ENCODE measurements at regions not wholly inside any gene's neighbourhood (a gene's known extent, or its start where the extent isn't known, plus 50 kb on each side); places are given as distances from the start of the nearest gene placed in this dataset.

DNA sequence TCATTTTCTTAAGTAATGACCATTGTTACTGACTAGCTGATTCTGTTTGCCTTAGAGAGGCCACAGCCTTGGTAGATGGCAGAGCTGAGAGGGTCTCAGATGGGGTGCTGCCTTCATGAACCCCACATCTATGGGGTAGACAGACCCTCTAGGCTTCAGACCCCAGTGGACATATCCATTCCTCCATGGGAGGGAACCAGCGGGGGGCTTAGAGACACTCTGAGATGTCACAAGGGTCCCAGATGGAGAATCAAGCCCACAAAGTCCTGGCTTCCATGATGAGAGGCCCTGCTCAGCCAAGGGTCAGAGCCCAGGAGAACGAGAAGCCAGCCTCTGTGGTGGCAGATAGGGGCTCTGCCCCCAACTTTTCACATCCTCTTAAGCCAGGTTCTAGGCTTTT, 408.6 kb downstream of the TCERG1L start:
- Histone ChIP-seq H3K9ac (ENCODE audit: low read length) (no peak overlapping the region), H3K27ac (ENCODE audit: low read length) (no peak overlapping the region), H3K27me3 (ENCODE audit: low read depth, low read length) (no peaks in the 10 kb centered on the region), H3K36me3 (replicated peaks; ENCODE audit: low read depth, low read length) (no peaks in the 10 kb centered on the region), H3K9me3 (ENCODE audit: insufficient read depth, low read length) (no peaks in the 10 kb centered on the region), H3K4me2 (ENCODE audit: low read length) (no peak overlapping the region), H3K4me3 (ENCODE audit: low read length) (no peak overlapping the region), H2AFZ (ENCODE audit: low read depth, low read length) (no peak overlapping the region), H4K20me1 (ENCODE audit: insufficient read depth, low read length) (no peaks in the 10 kb centered on the region), H3K79me2 (ENCODE audit: low read length) (no peaks in the 10 kb centered on the region), H3K4me1 (ENCODE audit: low read length) (no peaks in the 10 kb centered on the region)
- TF ChIP-seq, protein P1, sequence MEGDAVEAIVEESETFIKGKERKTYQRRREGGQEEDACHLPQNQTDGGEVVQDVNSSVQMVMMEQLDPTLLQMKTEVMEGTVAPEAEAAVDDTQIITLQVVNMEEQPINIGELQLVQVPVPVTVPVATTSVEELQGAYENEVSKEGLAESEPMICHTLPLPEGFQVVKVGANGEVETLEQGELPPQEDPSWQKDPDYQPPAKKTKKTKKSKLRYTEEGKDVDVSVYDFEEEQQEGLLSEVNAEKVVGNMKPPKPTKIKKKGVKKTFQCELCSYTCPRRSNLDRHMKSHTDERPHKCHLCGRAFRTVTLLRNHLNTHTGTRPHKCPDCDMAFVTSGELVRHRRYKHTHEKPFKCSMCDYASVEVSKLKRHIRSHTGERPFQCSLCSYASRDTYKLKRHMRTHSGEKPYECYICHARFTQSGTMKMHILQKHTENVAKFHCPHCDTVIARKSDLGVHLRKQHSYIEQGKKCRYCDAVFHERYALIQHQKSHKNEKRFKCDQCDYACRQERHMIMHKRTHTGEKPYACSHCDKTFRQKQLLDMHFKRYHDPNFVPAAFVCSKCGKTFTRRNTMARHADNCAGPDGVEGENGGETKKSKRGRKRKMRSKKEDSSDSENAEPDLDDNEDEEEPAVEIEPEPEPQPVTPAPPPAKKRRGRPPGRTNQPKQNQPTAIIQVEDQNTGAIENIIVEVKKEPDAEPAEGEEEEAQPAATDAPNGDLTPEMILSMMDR (IDR thresholded peaks at IDR 0.05; ENCODE audit: low read depth, low read length) = no peak
- no peak for TF ChIP-seq EZH2phosphoT487 (IDR thresholded peaks at IDR 0.05; ENCODE audit: low read depth)

DNA sequence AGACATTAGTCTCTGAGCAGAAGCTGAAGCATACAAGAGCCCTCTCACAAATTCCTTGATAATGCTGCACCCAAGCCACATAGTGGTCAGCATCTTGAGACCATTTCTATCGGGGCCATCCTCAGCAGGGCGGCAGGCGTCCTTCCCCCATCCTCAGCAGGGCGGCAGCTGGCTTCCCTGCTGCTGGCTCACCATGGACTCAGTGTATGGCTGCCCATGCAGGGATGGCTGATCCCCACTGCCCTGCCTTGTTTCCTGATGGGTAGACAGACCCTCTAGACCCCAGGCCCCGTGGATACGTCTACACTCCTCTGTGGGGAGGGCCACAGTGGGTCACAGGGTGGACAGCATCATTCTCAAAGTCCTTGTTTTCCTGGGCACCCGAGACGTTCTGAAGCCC, 406.8 kb downstream of the TCERG1L start:
- Histone ChIP-seq H3K79me2 (ENCODE audit: low read length) (no peaks in the 10 kb centered on the region), H3K4me2 (ENCODE audit: low read length) (no peak overlapping the region), H4K20me1 (ENCODE audit: insufficient read depth, low read length) (no peaks in the 10 kb centered on the region), H3K27ac (ENCODE audit: low read length) (no peak overlapping the region), H3K4me3 (ENCODE audit: low read length) (no peak overlapping the region), H3K27me3 (ENCODE audit: low read depth, low read length) (no peaks in the 10 kb centered on the region), H3K9ac (ENCODE audit: low read length) (no peak overlapping the region), H3K4me1 (ENCODE audit: low read length) (no peaks in the 10 kb centered on the region), H2AFZ (ENCODE audit: low read depth, low read length) (no peak overlapping the region), H3K36me3 (replicated peaks; ENCODE audit: low read depth, low read length) (no peaks in the 10 kb centered on the region), H3K9me3 (ENCODE audit: insufficient read depth, low read length) (no peaks in the 10 kb centered on the region)
- TF ChIP-seq EZH2phosphoT487 (IDR thresholded peaks at IDR 0.05; ENCODE audit: low read depth) = no peak
- TF ChIP-seq, protein P1 (IDR thresholded peaks at IDR 0.05; ENCODE audit: low read depth, low read length) = no peak

DNA sequence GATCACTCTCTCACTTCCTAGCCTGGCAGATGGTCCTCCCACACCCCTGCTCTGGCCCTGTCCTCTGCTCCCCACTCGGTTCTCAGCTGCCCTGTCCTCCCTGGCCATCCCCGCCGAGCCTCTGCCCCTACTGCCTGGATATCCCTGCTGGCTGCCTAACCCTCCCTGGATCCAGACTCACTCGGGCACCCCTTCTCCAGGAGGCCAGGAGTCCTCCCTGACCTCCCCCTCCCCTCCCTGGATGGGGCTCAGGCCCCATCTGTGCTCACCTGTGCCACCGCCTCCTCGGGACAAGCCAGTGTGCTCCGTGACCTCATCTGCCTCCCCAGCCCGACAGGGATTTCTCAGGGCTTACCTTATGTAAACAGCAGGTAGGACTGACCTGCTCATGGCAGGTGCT, 406.1 kb downstream of the TCERG1L start:
- TF ChIP-seq, protein P1 (IDR thresholded peaks at IDR 0.05; ENCODE audit: low read depth, low read length) = no peak
- TF ChIP-seq EZH2phosphoT487 (IDR thresholded peaks at IDR 0.05; ENCODE audit: low read depth) = no peak
- Histone ChIP-seq H3K27ac (ENCODE audit: low read length) (no peak overlapping the region), H2AFZ (ENCODE audit: low read depth, low read length) (no peak overlapping the region)

DNA sequence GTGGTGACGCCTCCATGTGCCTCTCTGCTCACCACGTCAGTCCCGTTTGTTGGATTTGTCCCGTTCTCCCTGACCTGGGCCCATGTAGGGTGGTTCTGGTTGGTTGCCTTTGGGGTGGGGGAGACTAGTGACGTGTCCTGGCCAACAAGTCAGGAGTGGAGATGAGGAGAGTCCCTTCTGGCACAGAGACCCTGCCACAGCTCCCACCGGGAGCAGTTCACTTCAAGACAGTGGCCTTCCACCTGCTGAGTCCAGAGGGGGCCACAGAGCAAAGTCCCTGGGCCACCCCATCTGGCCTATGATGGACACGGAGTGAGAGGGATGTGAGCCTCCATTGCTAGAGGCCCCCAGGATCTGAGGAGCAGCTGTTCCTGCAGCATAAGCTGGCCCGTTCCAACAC, 405.6 kb downstream of the TCERG1L start:
- no peak overlapping the region for H3K4me2 ChIP-seq (ENCODE audit: low read length)
- H3K27ac ChIP-seq (ENCODE audit: low read length) = no peak overlapping the region
- no peak overlapping the region for H3K9ac ChIP-seq (ENCODE audit: low read length)
- H3K79me2 ChIP-seq (ENCODE audit: low read length) = no peaks in the 10 kb centered on the region
- no peaks in the 10 kb centered on the region for H3K27me3 ChIP-seq (ENCODE audit: low read depth, low read length)
- no peak overlapping the region for H2AFZ ChIP-seq (ENCODE audit: low read depth, low read length)
- H3K9me3 ChIP-seq (ENCODE audit: insufficient read depth, low read length) = no peaks in the 10 kb centered on the region
- no peaks in the 10 kb centered on the region for H4K20me1 ChIP-seq (ENCODE audit: insufficient read depth, low read length)
- H3K4me1 ChIP-seq (ENCODE audit: low read length) = no peaks in the 10 kb centered on the region
- H3K36me3 ChIP-seq (replicated peaks; ENCODE audit: low read depth, low read length) = no peaks in the 10 kb centered on the region
- no peak for TF ChIP-seq EZH2phosphoT487 (IDR thresholded peaks at IDR 0.05; ENCODE audit: low read depth)
- TF ChIP-seq, protein P1 (IDR thresholded peaks at IDR 0.05; ENCODE audit: low read depth, low read length) = no peak
- H3K4me3 ChIP-seq (ENCODE audit: low read length) = no peak overlapping the region

More for the DNA sequence above, 406.1 kb downstream of the TCERG1L start:
- no peaks in the 10 kb centered on the region for H3K79me2 ChIP-seq (ENCODE audit: low read length)
- no peaks in the 10 kb centered on the region for H3K9me3 ChIP-seq (ENCODE audit: insufficient read depth, low read length)
- H3K4me3 ChIP-seq (ENCODE audit: low read length) = no peak overlapping the region
- no peak overlapping the region for H3K9ac ChIP-seq (ENCODE audit: low read length)
- H3K27me3 ChIP-seq (ENCODE audit: low read depth, low read length) = no peaks in the 10 kb centered on the region
- no peaks in the 10 kb centered on the region for H3K4me1 ChIP-seq (ENCODE audit: low read length)
- H3K36me3 ChIP-seq (replicated peaks; ENCODE audit: low read depth, low read length) = no peaks in the 10 kb centered on the region
- no peaks in the 10 kb centered on the region for H4K20me1 ChIP-seq (ENCODE audit: insufficient read depth, low read length)
- H3K4me2 ChIP-seq (ENCODE audit: low read length) = no peak overlapping the region

All from OCI-LY3 (cell line).